AG09319 (cell line): ENCODE measurements at regions not wholly inside any gene's neighbourhood (a gene's known extent, or its start where the extent isn't known, plus 50 kb on each side); places are given as distances from the start of the nearest gene placed in this dataset.
A peak's percentile ranks its signal among the peaks of the same experiment; 100 is the strongest.

Experiments
- DNase-seq: peaks from one replicate; pipeline ENCODE4 v3.0.0-alpha.2; 2010; ENCODE audit warnings: low read depth; ENCODE audit errors: extremely low read depth
- CTCF ChIP-seq: IDR thresholded peaks from 2 replicates; pipeline ENCODE4 v1.5.1; 2011; ENCODE audit warnings: low read depth, mild to moderate bottlenecking, inconsistent platforms, low read length, moderate library complexity

- no peak for DNase-seq
- no peak for TF ChIP-seq CTCF
Measured at GRCh38 chr3:70558956-70559355, 246.5 kb upstream of the MDFIC2 start.

GRCh38 chr3:70557976-70558375 lies 245.5 kb upstream of the MDFIC2 start:
- no peak for DNase-seq
- no peak for TF ChIP-seq CTCF

- TF ChIP-seq CTCF = no peak
- no peak for DNase-seq
Measured at GRCh38 chr3:70556056-70556455, 243.6 kb upstream of the MDFIC2 start.

- no peak for TF ChIP-seq CTCF
- DNase-seq = no peak
Measured at GRCh38 chr3:70554170-70554569, 241.7 kb upstream of the MDFIC2 start.

- peak; percentile 81 for TF ChIP-seq CTCF
Measured at GRCh38 chr3:70550723-70551319, 238.4 kb upstream of the MDFIC2 start.

GRCh38 chr3:70546679-70547078 lies 234.2 kb upstream of the MDFIC2 start:
- DNase-seq = no peak
- no peak for TF ChIP-seq CTCF

More at GRCh38 chr3:70550723-70551319, 238.4 kb upstream of the MDFIC2 start:
- peak; percentile 19 for DNase-seq

- DNase-seq = no peak
Measured at GRCh38 chr3:70543493-70543892, 231.1 kb upstream of the MDFIC2 start.

More at GRCh38 chr3:70543493-70543892, 231.1 kb upstream of the MDFIC2 start:
- TF ChIP-seq CTCF = no peak
